ENCODE measurements at regions not wholly inside any gene's neighbourhood (a gene's known extent, or its start where the extent isn't known, plus 50 kb on each side); places are given as distances from the start of the nearest gene placed in this dataset.
A peak's percentile ranks its signal among the peaks of the same experiment; 100 is the strongest.

DNA sequence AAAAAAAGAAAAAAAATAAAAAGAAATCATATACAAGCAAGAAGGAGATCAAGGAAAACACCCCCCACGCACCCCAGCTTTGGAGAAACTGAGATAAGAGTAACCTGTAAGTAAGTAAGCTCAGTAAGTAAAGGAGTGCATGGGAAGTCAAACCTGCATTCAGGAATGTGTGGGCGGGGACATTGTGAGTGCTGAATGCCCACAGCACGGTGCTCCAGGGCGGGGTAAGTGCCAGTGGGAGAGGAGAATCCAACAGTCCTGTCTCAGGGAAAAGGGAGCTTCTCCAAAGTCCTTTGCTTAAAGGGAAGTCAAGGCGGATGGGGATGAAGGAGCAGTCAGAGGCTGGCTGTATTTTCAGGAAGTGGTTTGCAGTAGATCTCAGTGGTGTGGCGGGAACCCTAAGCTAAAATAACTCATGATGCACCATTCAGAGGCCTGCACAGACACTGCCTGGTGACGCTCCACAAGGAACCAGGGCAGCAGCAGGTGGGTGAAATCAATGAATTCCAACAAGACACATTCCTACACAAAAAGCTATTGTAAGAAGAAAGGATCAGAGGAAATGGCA is 368.0 kb downstream of the QKI start:
- H3K27ac ChIP-seq (ENCODE audit: low read length): no peak overlapping the region
- ATAC-seq: peak in 1 of 2 donors; percentile 53
- DNase-seq: no peak
- intact Hi-C loops (cut with DNase I): no loop called here
- 75% methylated on average over 7 of the region's 7 CpGs for WGBS
- no peaks in the 10 kb centered on the region for H3K4me1 ChIP-seq (ENCODE audit: control insufficient read depth, insufficient read depth, low read length)
- no peaks in the 10 kb centered on the region for H3K9me3 ChIP-seq (ENCODE audit: control insufficient read depth, low read length)
- no peak overlapping the region for H3K4me3 ChIP-seq (ENCODE audit: low read length)
- H3K27me3 ChIP-seq (ENCODE audit: control insufficient read depth, insufficient read depth): no peaks in the 10 kb centered on the region

DNA sequence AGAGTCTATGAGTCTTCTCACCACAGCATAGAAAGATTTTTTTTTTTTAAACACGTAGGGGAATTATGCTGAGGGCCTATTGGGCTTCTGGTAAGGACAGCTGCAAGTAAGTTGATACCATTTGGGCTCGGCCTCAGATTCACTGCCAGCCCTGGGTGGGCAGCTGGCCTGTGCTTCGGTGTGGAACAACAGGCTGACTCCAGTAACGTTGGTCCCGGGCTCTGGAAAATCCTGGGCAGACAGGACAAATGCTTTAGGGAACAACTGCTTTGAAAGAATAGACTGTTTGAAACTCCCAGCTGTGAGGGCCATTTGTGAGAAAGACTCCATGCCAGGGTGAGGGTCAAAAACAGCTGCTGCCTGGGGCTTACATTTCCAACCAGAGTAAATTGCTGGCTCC is 366.5 kb downstream of the QKI start:
- Histone ChIP-seq H3K4me1 (ENCODE audit: control insufficient read depth, insufficient read depth, low read length) (no peaks in the 10 kb centered on the region), H3K4me3 (ENCODE audit: low read length) (no peak overlapping the region), H3K27me3 (ENCODE audit: control insufficient read depth, insufficient read depth) (no peaks in the 10 kb centered on the region), H3K9me3 (ENCODE audit: control insufficient read depth, low read length) (no peaks in the 10 kb centered on the region), H3K27ac (ENCODE audit: low read length) (peak overlapping the region; percentile 68)
- intact Hi-C loops (cut with DNase I): no loop called here
- ATAC-seq (peak; percentile 93 to 95), DNase-seq (peak; percentile 60 to 90 (median 82))
- WGBS: 35% methylated on average over 5 of the region's 5 CpGs

DNA sequence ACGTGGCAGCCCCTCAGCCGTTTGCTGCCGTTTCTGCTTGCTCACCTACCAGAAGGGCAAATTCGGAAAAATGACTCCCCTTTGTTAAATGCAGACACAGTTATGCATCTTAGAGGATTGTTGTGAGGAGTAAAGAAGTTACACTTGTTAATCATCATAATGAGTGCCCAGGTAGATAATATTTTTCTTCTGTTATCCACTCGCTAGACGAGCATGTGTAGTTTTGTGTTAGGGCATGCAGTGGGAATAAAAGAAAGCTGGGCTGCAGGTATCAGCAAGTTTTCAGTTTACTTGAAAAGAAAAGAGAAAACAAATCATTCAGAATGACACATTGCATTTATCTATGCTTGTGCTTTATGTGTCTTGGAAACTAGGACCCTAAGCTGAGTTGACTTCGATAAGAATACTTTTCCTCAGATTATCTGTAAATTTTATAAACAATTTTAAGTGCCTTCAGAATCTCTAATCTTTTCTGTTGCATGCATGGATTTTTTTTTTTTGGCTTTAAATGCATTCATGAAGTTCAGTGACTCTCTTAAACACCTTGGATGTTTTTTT is 365.3 kb downstream of the QKI start:
- Histone ChIP-seq H3K9me3 (ENCODE audit: control insufficient read depth, low read length) (no peaks in the 10 kb centered on the region), H3K27me3 (ENCODE audit: control insufficient read depth, insufficient read depth) (no peaks in the 10 kb centered on the region), H3K4me3 (ENCODE audit: low read length) (no peak overlapping the region), H3K4me1 (ENCODE audit: control insufficient read depth, insufficient read depth, low read length) (no peaks in the 10 kb centered on the region), H3K27ac (ENCODE audit: low read length) (no peak overlapping the region)
- ATAC-seq: no peak
- WGBS: 86% methylated on average over 7 of the region's 7 CpGs
- no peak for DNase-seq
- intact Hi-C loops (cut with DNase I): no loop called here

DNA sequence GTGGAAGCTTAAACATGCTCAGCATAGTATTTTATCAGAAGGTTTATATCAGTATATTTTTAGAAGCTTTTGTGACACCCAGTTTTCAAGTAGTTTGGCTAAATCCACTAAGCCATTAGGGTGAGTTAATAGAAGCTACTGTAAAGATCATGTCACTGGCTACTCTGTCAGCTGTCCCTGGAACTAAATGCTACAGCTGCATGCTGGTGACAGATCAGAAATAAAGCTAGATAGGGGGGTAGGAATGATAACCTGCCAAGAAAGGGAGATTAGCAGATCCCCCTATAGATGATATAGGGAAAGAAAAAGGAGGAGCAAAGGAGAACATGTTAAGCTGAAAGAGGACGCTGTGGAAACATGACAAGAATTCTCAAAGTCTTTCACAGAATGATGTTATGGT is 363.2 kb downstream of the QKI start:
- H3K9me3 ChIP-seq (ENCODE audit: control insufficient read depth, low read length): no peaks in the 10 kb centered on the region
- ATAC-seq (peak in 1 of 2 donors; percentile 39), DNase-seq (no peak)
- H3K4me1 ChIP-seq (ENCODE audit: control insufficient read depth, insufficient read depth, low read length): no peaks in the 10 kb centered on the region
- H3K27me3 ChIP-seq (ENCODE audit: control insufficient read depth, insufficient read depth): no peaks in the 10 kb centered on the region
- WGBS: 47% methylated on average over 1 of the region's 1 CpG
- H3K27ac ChIP-seq (ENCODE audit: low read length): peak overlapping the region; percentile 51
- intact Hi-C loops (cut with DNase I): no loop called here
- H3K4me3 ChIP-seq (ENCODE audit: low read length): no peak overlapping the region

DNA sequence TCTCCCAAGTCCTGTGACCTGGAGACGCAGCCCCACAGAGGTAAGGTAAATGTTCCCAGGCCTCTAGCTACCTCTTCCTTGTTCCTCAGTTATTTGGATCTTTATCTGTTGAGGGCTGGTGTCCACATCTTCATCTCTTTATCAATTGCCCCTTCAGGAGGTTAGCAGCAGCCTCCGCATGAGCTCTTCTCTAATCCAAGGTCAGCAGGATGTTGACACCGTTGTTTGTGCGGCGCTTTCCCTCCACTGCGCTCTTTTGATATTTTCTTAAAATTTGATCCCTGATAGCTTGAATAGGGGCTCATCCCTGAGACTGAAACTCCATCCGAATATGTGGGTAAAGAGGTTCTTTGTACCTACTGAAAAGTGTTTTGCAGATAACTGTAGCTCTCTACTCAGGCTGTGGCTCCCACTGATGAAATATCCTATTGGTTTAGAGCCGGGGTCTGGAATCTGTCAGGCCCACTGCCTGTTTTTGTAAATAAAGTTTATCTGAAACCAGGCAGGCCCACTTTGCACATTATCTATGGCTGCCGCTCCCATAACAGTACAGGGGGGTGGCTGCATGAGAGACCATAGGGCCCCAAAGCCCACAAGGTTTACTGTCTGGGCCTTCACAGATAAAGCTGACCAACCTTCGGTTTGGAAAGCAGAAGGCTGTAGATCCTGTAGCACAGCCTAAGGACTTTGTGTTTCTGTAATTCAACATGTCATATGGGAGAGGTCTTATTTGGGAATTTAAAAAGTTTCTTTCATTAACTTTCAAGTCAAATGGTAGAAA is 362.6 kb downstream of the QKI start:
- intact Hi-C loops (cut with DNase I): no loop called here
- Histone ChIP-seq H3K9me3 (ENCODE audit: control insufficient read depth, low read length) (no peaks in the 10 kb centered on the region), H3K27ac (ENCODE audit: low read length) (peak overlapping the region; percentile 32), H3K4me3 (ENCODE audit: low read length) (no peak overlapping the region), H3K27me3 (ENCODE audit: control insufficient read depth, insufficient read depth) (no peaks in the 10 kb centered on the region), H3K4me1 (ENCODE audit: control insufficient read depth, insufficient read depth, low read length) (no peaks in the 10 kb centered on the region)
- ATAC-seq: no peak
- DNase-seq: no peak
- 80% methylated on average over 10 of the region's 10 CpGs for WGBS

DNA sequence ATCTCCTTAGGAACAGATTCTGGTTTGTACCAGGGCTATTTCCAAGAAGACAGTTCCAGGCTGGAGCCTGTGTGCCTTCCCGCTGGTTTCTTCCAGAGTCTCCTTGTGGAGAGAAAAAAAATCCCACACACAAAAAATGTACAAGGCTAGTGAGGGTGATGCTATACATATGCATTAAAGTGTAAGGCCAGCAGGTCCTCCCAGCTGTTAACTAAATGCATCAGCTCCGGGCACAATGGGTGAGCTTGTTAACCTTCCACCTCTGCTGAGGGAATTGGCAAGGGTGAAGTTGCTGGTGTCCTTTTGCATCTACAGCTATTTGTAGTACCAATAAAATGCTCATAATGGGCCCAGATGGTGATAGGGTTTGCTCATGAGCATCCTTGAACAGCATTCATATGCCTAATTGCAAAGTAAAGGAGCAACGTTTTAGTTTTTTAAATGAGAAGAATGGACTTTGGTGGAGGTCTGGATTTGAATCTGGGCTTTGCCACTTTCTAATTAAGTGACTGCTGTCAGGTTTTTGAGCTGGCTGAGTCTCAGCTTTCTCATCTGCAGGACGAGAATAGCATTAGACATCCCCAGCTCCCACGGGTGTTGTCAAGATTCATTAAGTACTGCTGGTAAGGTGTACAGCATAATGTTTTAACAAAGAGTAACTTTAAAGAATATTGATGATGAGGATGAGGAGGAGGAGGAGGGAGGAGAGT is 361.8 kb downstream of the QKI start:
- WGBS: 67% methylated on average over 5 of the region's 5 CpGs
- Histone ChIP-seq H3K4me3 (ENCODE audit: low read length) (no peak overlapping the region), H3K27me3 (ENCODE audit: control insufficient read depth, insufficient read depth) (no peaks in the 10 kb centered on the region), H3K27ac (ENCODE audit: low read length) (peak overlapping the region; percentile 32), H3K9me3 (ENCODE audit: control insufficient read depth, low read length) (no peaks in the 10 kb centered on the region), H3K4me1 (ENCODE audit: control insufficient read depth, insufficient read depth, low read length) (no peaks in the 10 kb centered on the region)
- ATAC-seq (no peak), DNase-seq (no peak)
- intact Hi-C loops (cut with DNase I): no loop called here

DNA sequence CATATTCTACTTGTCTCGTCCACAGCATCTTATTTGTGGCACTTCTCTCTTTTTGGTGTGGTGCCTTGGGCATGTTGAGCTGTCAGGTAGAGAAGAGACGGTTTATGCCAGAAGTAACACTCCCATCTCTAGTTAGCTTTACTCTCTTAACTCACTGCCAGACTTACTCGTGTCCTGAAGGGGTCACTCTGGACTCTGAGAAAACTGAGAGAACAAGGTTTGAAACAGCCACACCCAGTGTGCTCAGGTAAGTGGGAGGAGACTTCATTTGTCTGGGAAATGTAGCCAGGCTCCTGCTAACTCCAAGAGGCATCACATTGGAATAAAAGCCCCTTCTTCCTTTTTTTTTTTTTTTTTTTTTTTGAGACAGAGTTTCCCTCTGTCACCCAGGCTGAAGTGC is 360.8 kb downstream of the QKI start:
- no peaks in the 10 kb centered on the region for H3K4me1 ChIP-seq (ENCODE audit: control insufficient read depth, insufficient read depth, low read length)
- ATAC-seq: no peak
- intact Hi-C loops (cut with DNase I): no loop called here
- H3K9me3 ChIP-seq (ENCODE audit: control insufficient read depth, low read length): no peaks in the 10 kb centered on the region
- WGBS: 83% methylated on average over 3 of the region's 3 CpGs
- H3K27me3 ChIP-seq (ENCODE audit: control insufficient read depth, insufficient read depth): no peaks in the 10 kb centered on the region
- H3K27ac ChIP-seq (ENCODE audit: low read length): no peak overlapping the region
- no peak for DNase-seq
- H3K4me3 ChIP-seq (ENCODE audit: low read length): no peak overlapping the region

DNA sequence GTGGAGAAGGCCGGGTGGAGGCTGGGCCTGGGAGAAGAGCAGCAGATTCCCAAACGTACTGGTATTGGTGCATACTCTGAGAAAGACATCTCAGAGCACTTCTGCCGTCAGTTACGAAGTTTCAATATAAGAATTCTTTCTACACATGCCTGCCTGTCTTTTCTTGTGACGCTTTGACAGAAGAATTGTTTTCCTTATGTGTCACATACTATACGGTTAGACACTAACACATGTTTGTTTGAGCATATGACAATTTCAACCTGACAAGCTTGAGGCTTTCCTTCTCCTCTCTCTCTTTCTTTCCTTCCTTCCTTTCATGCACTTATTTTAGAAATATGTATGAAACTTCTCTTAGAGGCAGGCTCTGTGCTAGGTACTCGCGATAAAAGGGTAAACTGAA is 360.0 kb downstream of the QKI start:
- H3K27ac ChIP-seq (ENCODE audit: low read length): no peak overlapping the region
- no peak overlapping the region for H3K4me3 ChIP-seq (ENCODE audit: low read length)
- ATAC-seq (no peak), DNase-seq (no peak)
- 94% methylated on average over 8 of the region's 8 CpGs for WGBS
- no peaks in the 10 kb centered on the region for H3K4me1 ChIP-seq (ENCODE audit: control insufficient read depth, insufficient read depth, low read length)
- intact Hi-C loops (cut with DNase I): no loop called here
- H3K27me3 ChIP-seq (ENCODE audit: control insufficient read depth, insufficient read depth): no peaks in the 10 kb centered on the region
- H3K9me3 ChIP-seq (ENCODE audit: control insufficient read depth, low read length): no peaks in the 10 kb centered on the region

DNA sequence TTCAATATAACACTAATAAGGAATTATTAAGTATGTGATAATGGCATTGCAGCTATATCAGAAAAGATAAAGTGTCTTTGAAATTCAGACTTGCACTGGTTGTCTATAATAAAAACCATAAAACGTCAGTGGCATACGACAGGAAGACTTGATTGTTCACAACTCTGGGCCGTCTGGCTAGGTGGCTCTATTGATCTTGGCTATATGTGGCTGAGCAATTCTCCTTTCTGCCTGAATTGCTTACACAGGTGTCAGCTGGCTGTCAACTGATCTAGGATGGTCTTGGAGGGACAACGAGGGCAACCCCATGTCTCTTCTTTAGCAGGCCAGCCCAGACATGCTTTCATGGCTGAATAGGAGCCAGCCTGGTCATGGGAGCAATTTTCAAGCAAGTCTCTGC is 359.1 kb downstream of the QKI start:
- Histone ChIP-seq H3K4me3 (ENCODE audit: low read length) (no peak overlapping the region), H3K9me3 (ENCODE audit: control insufficient read depth, low read length) (no peaks in the 10 kb centered on the region), H3K27me3 (ENCODE audit: control insufficient read depth, insufficient read depth) (no peaks in the 10 kb centered on the region), H3K4me1 (ENCODE audit: control insufficient read depth, insufficient read depth, low read length) (no peaks in the 10 kb centered on the region), H3K27ac (ENCODE audit: low read length) (no peak overlapping the region)
- no peak for DNase-seq
- intact Hi-C loops (cut with DNase I): no loop called here
- WGBS: 91% methylated on average over 4 of the region's 4 CpGs
- ATAC-seq: no peak

DNA sequence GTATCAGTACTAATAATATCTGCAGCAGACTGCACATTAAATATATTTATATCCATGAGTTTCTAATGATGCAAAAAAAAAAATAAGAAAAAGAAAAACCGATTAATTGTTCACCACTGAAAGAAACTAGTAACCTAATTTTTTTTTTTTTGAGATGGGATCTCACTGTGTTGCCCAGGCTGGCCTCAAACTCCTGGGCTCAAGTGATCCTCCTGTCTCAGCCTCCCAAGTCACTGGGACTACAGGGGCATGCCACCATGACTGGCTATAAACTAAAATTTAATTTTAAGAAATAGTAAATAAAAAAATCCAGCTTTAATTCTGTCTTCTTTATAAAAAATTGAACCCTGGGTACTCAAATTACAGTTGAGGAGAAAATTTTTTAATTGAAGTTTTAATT is 358.2 kb downstream of the QKI start:
- DNase-seq (no peak), ATAC-seq (no peak)
- Histone ChIP-seq H3K4me3 (ENCODE audit: low read length) (no peak overlapping the region), H3K9me3 (ENCODE audit: control insufficient read depth, low read length) (no peaks in the 10 kb centered on the region), H3K27me3 (ENCODE audit: control insufficient read depth, insufficient read depth) (no peaks in the 10 kb centered on the region), H3K27ac (ENCODE audit: low read length) (no peak overlapping the region), H3K4me1 (ENCODE audit: control insufficient read depth, insufficient read depth, low read length) (no peaks in the 10 kb centered on the region)
- intact Hi-C loops (cut with DNase I): no loop called here
- 88% methylated on average over 1 of the region's 1 CpG for WGBS

DNA sequence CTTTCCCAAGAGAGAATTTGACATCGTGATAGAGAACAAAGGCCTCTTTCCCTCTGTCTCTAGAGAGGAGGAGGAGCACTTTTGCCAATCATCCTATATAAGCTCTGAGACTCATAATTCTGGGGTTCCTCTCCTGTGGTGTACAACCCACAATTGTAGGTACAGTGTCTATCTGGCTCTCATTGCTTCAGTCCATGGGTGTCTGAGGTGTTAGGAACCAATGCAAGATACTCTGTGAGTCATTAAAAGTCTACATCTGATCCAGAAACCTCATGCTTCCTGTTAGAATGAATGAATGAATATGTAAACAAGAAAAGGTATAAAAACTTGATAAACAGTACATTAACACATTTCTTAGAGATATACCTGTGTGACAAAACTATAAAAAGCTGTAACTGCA is 356.7 kb downstream of the QKI start:
- intact Hi-C loops (cut with DNase I): no loop called here
- H3K4me3 ChIP-seq (ENCODE audit: low read length): no peak overlapping the region
- no peak overlapping the region for H3K27ac ChIP-seq (ENCODE audit: low read length)
- H3K4me1 ChIP-seq (ENCODE audit: control insufficient read depth, insufficient read depth, low read length): no peaks in the 10 kb centered on the region
- no peak for DNase-seq
- no peak for ATAC-seq
- no peaks in the 10 kb centered on the region for H3K27me3 ChIP-seq (ENCODE audit: control insufficient read depth, insufficient read depth)
- 80% methylated on average over 1 of the region's 1 CpG for WGBS
- H3K9me3 ChIP-seq (ENCODE audit: control insufficient read depth, low read length): no peaks in the 10 kb centered on the region

All from right cardiac atrium (tissue), 5 donors.